Smooth muscle cell (in vitro differentiated cells): ENCODE measurements at regions not wholly inside any gene's neighbourhood (a gene's known extent, or its start where the extent isn't known, plus 50 kb on each side); places are given as distances from the start of the nearest gene placed in this dataset.

ENCODE experiments used
- DNase-seq: peaks from one replicate; lab custom pipeline; 2025; ENCODE audit not compliant: unreplicated experiment; lab: John Stamatoyannopoulos, UW
- H2AFZ ChIP-seq: fragments of 200-600 bp; sonication (generic); 2 replicates; pipeline ENCODE4 v1.6.0; 2016; ENCODE audit warnings: antibody characterized with exemption, low read depth, mild to moderate bottlenecking
- H3F3A ChIP-seq: fragments of 200-600 bp; sonication (generic); 2 replicates; pipeline ENCODE4 v1.6.0; 2017; ENCODE audit warnings: antibody characterized with exemption, low read depth
- H3K27ac ChIP-seq: fragments of 200-600 bp; sonication (generic); 2 replicates; pipeline ENCODE4 v1.5.1; 2016; ENCODE audit warnings: low read depth, mild to moderate bottlenecking
- H3K27me3 ChIP-seq: fragments of 200-600 bp; sonication (generic); 2 replicates; pipeline ENCODE4 v1.6.1; 2016; ENCODE audit warnings: low read depth, mild to moderate bottlenecking
- H3K36me3 ChIP-seq: fragments of 200-600 bp; sonication (generic); 2 replicates; pipeline ENCODE4 v1.5.1; 2016; ENCODE audit warnings: low read depth
- H3K4me1 ChIP-seq: fragments of 200-600 bp; sonication (generic); 2 replicates; pipeline ENCODE4 v1.5.1; 2016; ENCODE audit warnings: low read depth
- H3K4me2 ChIP-seq: fragments of 200-600 bp; sonication (generic); 2 replicates; pipeline ENCODE4 v1.6.0; 2016; ENCODE audit warnings: mild to moderate bottlenecking
- H3K4me3 ChIP-seq: fragments of 200-600 bp; sonication (generic); 2 replicates; pipeline ENCODE4 v1.5.1; 2016; ENCODE audit warnings: mild to moderate bottlenecking
- H3K79me2 ChIP-seq: fragments of 200-600 bp; sonication (generic); 2 replicates; pipeline ENCODE4 v1.6.0; 2016; ENCODE audit warnings: low read depth, mild to moderate bottlenecking
- H3K9ac ChIP-seq: fragments of 200-600 bp; sonication (generic); 2 replicates; pipeline ENCODE4 v1.6.0; 2016; ENCODE audit warnings: low read depth
- H3K9me3 ChIP-seq: fragments of 200-600 bp; sonication (generic); replicated peaks from 2 replicates; pipeline ENCODE4 v1.5.1; 2016; ENCODE audit warnings: low read depth
- H4K20me1 ChIP-seq: fragments of 200-600 bp; sonication (generic); 2 replicates; pipeline ENCODE4 v1.6.0; 2016; ENCODE audit warnings: low read depth
- CTCF ChIP-seq: fragments of 200-600 bp; sonication (generic); IDR thresholded peaks from 2 replicates; pipeline ENCODE4 v1.5.1; 2017; ENCODE audit warnings: borderline replicate concordance, mild to moderate bottlenecking, antibody characterized with exemption; ENCODE audit not compliant: insufficient read depth, poor library complexity, severe bottlenecking
- WGBS: methylation state at CpG from one replicate; pipeline ENCODE4 v1.1.7; 2016; ENCODE audit warnings: low lambda C conversion rate; 5-methylcytosine and 5-hydroxymethylcytosine counted together

GRCh38 chr13:88590574-88590973, 919.4 kb downstream of the SLITRK5 start:
- 85% methylated on average over 1 of the region's 1 CpG for WGBS
- no peaks in the 10 kb centered on the region for H3K4me1 ChIP-seq

GRCh38 chr13:88592105-88592504, 920.9 kb downstream of the SLITRK5 start:
- Histone ChIP-seq H3F3A (no peaks in the 10 kb centered on the region), H3K36me3 (no peaks in the 10 kb centered on the region), H3K4me3 (no peak overlapping the region), H3K27ac (no peak overlapping the region), H3K79me2 (no peaks in the 10 kb centered on the region), H3K4me1 (no peaks in the 10 kb centered on the region), H2AFZ (no peak overlapping the region), H3K9me3 (peaks cover 3% of the 10 kb centered on the region), H3K27me3 (no peaks in the 10 kb centered on the region), H4K20me1 (no peaks in the 10 kb centered on the region), H3K9ac (no peak overlapping the region), H3K4me2 (no peak overlapping the region)
- no peak for DNase-seq
- WGBS, result 72% methylated on average over 1 of the region's 1 CpG
- TF ChIP-seq CTCF, result no peak

More at GRCh38 chr13:88590574-88590973, 919.4 kb downstream of the SLITRK5 start:
- Histone ChIP-seq H3F3A (peaks cover 5% of the 10 kb centered on the region), H4K20me1 (no peaks in the 10 kb centered on the region), H2AFZ (no peak overlapping the region), H3K9ac (no peak overlapping the region), H3K9me3 (peaks cover 3% of the 10 kb centered on the region), H3K79me2 (no peaks in the 10 kb centered on the region), H3K4me2 (no peak overlapping the region), H3K4me3 (no peak overlapping the region), H3K27me3 (no peaks in the 10 kb centered on the region), H3K36me3 (no peaks in the 10 kb centered on the region), H3K27ac (no peak overlapping the region)
- no peak for DNase-seq
- TF ChIP-seq CTCF, result no peak

GRCh38 chr13:88601949-88602348, 930.8 kb downstream of the SLITRK5 start:
- Histone ChIP-seq H3K4me3 (no peak overlapping the region), H3F3A (no peaks in the 10 kb centered on the region), H3K4me1 (no peaks in the 10 kb centered on the region), H4K20me1 (no peaks in the 10 kb centered on the region), H3K27ac (no peak overlapping the region), H3K27me3 (no peaks in the 10 kb centered on the region), H3K9ac (no peak overlapping the region), H3K36me3 (no peaks in the 10 kb centered on the region), H3K79me2 (no peaks in the 10 kb centered on the region), H2AFZ (no peak overlapping the region), H3K9me3 (no peaks in the 10 kb centered on the region), H3K4me2 (no peak overlapping the region)
- no peak for DNase-seq
- 78% methylated on average over 2 of the region's 2 CpGs for WGBS
- no peak for TF ChIP-seq CTCF
